Tibial artery (tissue), 4 donors: ENCODE measurements at regions not wholly inside any gene's neighbourhood (a gene's known extent, or its start where the extent isn't known, plus 50 kb on each side); places are given as distances from the start of the nearest gene placed in this dataset.

ENCODE experiments used
- DNase-seq, 2 donors: peaks; one replicate each; pipeline ENCODE4 v3.0.0-alpha.2; 2019
- H3K27ac ChIP-seq, 2 donors: fragments of 200-600 bp; sonication (generic) in 1 of 2; 1 replicate in 1 of 2; 2 replicates in 1 of 2; pipeline ENCODE4 v1.5.1; 2018 to 2019; ENCODE audit warnings: mild to moderate bottlenecking in 1 of 2
- H3K27me3 ChIP-seq, 2 donors: fragments of 200-600 bp; sonication (generic) in 1 of 2; one replicate each; pipeline versions ENCODE4 v1.5.1 to v1.6.0; 2016 to 2019
- H3K36me3 ChIP-seq, 3 donors: fragments of 200-600 bp; sonication (generic) in 2 of 3; one replicate each; pipeline ENCODE4 v1.5.1; 2016 to 2019; ENCODE audit warnings: mild to moderate bottlenecking in 2 of 3
- H3K4me1 ChIP-seq, 4 donors: fragments of 200-600 bp; sonication (generic) in 2 of 4; 1 replicate in 3 of 4; 2 replicates in 1 of 4; pipeline ENCODE4 v1.5.1; 2016 to 2019
- H3K4me3 ChIP-seq, 2 donors: fragments of 200-600 bp; sonication (generic) in 1 of 2; 1 replicate in 1 of 2; 2 replicates in 1 of 2; pipeline ENCODE4 v1.5.1; 2018 to 2019; ENCODE audit warnings: mild to moderate bottlenecking in 2 of 2
- H3K9me3 ChIP-seq, 3 donors: fragments of 200-600 bp; sonication (generic) in 1 of 3; one replicate each; pipeline ENCODE4 v1.5.1; 2016 to 2019
- CTCF ChIP-seq, 2 experiments: fragments of 200-600 bp in 1 of 2; fragments of 450-650 bp in 1 of 2; IDR thresholded peaks; one replicate each; pipeline ENCODE4 v1.5.1; 2017 to 2019; ENCODE audit warnings: antibody characterized with exemption in 2 of 2, mild to moderate bottlenecking in 1 of 2, moderate library complexity in 1 of 2
- intact Hi-C: fragments of 100-400 bp; cut with DNase I; formaldehyde crosslinking; loops from one replicate; pipeline ENCODE4 v1.15.0; 2023; ENCODE audit warnings: low total_unique reads

GRCh38 chr4:112002248-112002661, 143.0 kb upstream of the FAM241A start:
- Histone ChIP-seq H3K36me3 (no peaks in the 10 kb centered on the region), H3K4me3 (no peak overlapping the region), H3K27me3 (no peaks in the 10 kb centered on the region), H3K27ac (no peak overlapping the region), H3K9me3 (no peaks in the 10 kb centered on the region), H3K4me1 (no peaks in the 10 kb centered on the region)
- intact Hi-C loops = no loop called here
- DNase-seq = no peak
- no peak for TF ChIP-seq CTCF (IDR thresholded peaks at IDR 0.05)

- no peaks in the 10 kb centered on the region for H3K27me3 ChIP-seq
- TF ChIP-seq CTCF (IDR thresholded peaks at IDR 0.05) = no peak
- no peak overlapping the region for H3K27ac ChIP-seq
- DNase-seq = no peak
- no peaks in the 10 kb centered on the region for H3K36me3 ChIP-seq
- intact Hi-C loops = no loop called here
- H3K4me3 ChIP-seq = no peak overlapping the region
- no peaks in the 10 kb centered on the region for H3K9me3 ChIP-seq
- no peaks in the 10 kb centered on the region for H3K4me1 ChIP-seq
Measured at GRCh38 chr4:112003231-112003907, 141.9 kb upstream of the FAM241A start.

- intact Hi-C loops = no loop called here
- H3K4me1 ChIP-seq = no peaks in the 10 kb centered on the region
- H3K4me3 ChIP-seq = no peak overlapping the region
- H3K36me3 ChIP-seq = no peaks in the 10 kb centered on the region
- no peak for DNase-seq
- H3K9me3 ChIP-seq = no peaks in the 10 kb centered on the region
- no peaks in the 10 kb centered on the region for H3K27me3 ChIP-seq
- no peak for TF ChIP-seq CTCF (IDR thresholded peaks at IDR 0.05)
- H3K27ac ChIP-seq = no peak overlapping the region
Measured at GRCh38 chr4:112005027-112005426, 140.2 kb upstream of the FAM241A start.

GRCh38 chr4:112007391-112007790, 137.9 kb upstream of the FAM241A start:
- Histone ChIP-seq H3K9me3 (no peaks in the 10 kb centered on the region), H3K27me3 (no peaks in the 10 kb centered on the region), H3K4me3 (no peak overlapping the region), H3K27ac (no peak overlapping the region), H3K36me3 (no peaks in the 10 kb centered on the region), H3K4me1 (no peaks in the 10 kb centered on the region)
- no peak for DNase-seq
- no peak for TF ChIP-seq CTCF (IDR thresholded peaks at IDR 0.05)
- intact Hi-C loops = no loop called here

- H3K27ac ChIP-seq = no peak overlapping the region
- no peaks in the 10 kb centered on the region for H3K27me3 ChIP-seq
- intact Hi-C loops = no loop called here
- H3K4me3 ChIP-seq = no peak overlapping the region
- TF ChIP-seq CTCF (IDR thresholded peaks at IDR 0.05) = no peak
- H3K9me3 ChIP-seq = no peaks in the 10 kb centered on the region
- DNase-seq = no peak
- H3K4me1 ChIP-seq = no peaks in the 10 kb centered on the region
- no peaks in the 10 kb centered on the region for H3K36me3 ChIP-seq
Measured at GRCh38 chr4:112015960-112016359, 129.3 kb upstream of the FAM241A start.
